T-cell (primary cell): ENCODE measurements at regions not wholly inside any gene's neighbourhood (a gene's known extent, or its start where the extent isn't known, plus 50 kb on each side); places are given as distances from the start of the nearest gene placed in this dataset.

Source experiments
- ATAC-seq, 4 experiments: fragments of 200-7000 bp in 3 of 4; fragments of 150-1000 bp in 1 of 4; cut with Tn5 transposase; replicated peaks in 1 of 4; 1 replicate in 3 of 4; 2 replicates in 1 of 4; pipeline ENCODE4 v1.10.0; 2021; ENCODE audit warnings: moderate library complexity in 3 of 4, mild to moderate bottlenecking in 2 of 4, moderate number of reproducible peaks in 1 of 4
- CTCF ChIA-PET, 2 donors: fragments of 300-600 bp; sonication (Branson Sonifier 250); formaldehyde crosslinking; loops; one replicate each; lab custom pipeline; 2022; ENCODE audit warnings: antibody characterized with exemption in 2 of 2; lab: Charles Lee
- POLR2A ChIA-PET, 2 donors: fragments of 300-600 bp; sonication (Branson Sonifier 250); formaldehyde crosslinking; loops; one replicate each; lab custom pipeline; 2022; ENCODE audit warnings: antibody characterized with exemption in 2 of 2; lab: Charles Lee
- DNase-seq, 35 experiments: peaks; one replicate each; pipeline versions ENCODE4 v3.0.0 to v3.0.0-alpha.2; 2013 to 2023
- H3K27ac ChIP-seq: one replicate; pipeline ENCODE4 v1.5.1; 2013; ENCODE audit warnings: low read length
- H3K27me3 ChIP-seq, 2 experiments: replicated peaks in 1 of 2; 1 replicate in 1 of 2; 2 replicates in 1 of 2; pipeline versions ENCODE4 v1.6.1 to v1.7.0; 2013; ENCODE audit warnings: low read length in 1 of 2, mixed read lengths in 1 of 2; ENCODE audit not compliant: control insufficient read depth in 2 of 2, insufficient read depth in 2 of 2; ENCODE audit errors: extremely low read depth in 1 of 2
- H3K36me3 ChIP-seq, 2 donors: 1 replicate in 1 of 2; 2 replicates in 1 of 2; pipeline versions ENCODE4 v1.6.1 to v1.7.0; 2013; ENCODE audit warnings: low read length in 1 of 2; ENCODE audit not compliant: control insufficient read depth in 2 of 2, insufficient read depth in 1 of 2; ENCODE audit errors: extremely low read depth in 1 of 2
- H3K4me1 ChIP-seq, 2 experiments: 1 replicate in 1 of 2; 2 replicates in 1 of 2; pipeline versions ENCODE4 v1.6.1 to v1.7.0; 2013; ENCODE audit warnings: low read length in 2 of 2, mixed read lengths in 1 of 2; ENCODE audit not compliant: insufficient read depth in 2 of 2, control insufficient read depth in 1 of 2; ENCODE audit errors: extremely low read depth in 1 of 2
- H3K4me3 ChIP-seq, 2 donors: 1 replicate in 1 of 2; 2 replicates in 1 of 2; pipeline versions ENCODE4 v1.5.1 to v1.7.0; 2013; ENCODE audit warnings: mild to moderate bottlenecking in 2 of 2, low read length in 1 of 2, moderate library complexity in 1 of 2; ENCODE audit not compliant: control insufficient read depth in 1 of 2; ENCODE audit errors: extremely low read depth in 1 of 2
- H3K9me3 ChIP-seq: 2 replicates; pipeline ENCODE4 v1.7.0; 2013
- H3K27ac Mint-ChIP-seq, 2 donors: one replicate each; pipeline ENCODE4 v1.8.0; 2020 to 2021; ENCODE audit warnings: mild to moderate bottlenecking in 2 of 2, mixed read lengths in 2 of 2
- H3K27me3 Mint-ChIP-seq, 2 donors: one replicate each; pipeline ENCODE4 v1.8.0; 2021 to 2022; ENCODE audit warnings: mixed read lengths in 2 of 2
- H3K36me3 Mint-ChIP-seq: one replicate; pipeline ENCODE4 v1.8.0; 2021; ENCODE audit warnings: mixed read lengths
- H3K4me1 Mint-ChIP-seq, 3 donors: one replicate each; pipeline ENCODE4 v1.8.0; 2020 to 2022; ENCODE audit warnings: mixed read lengths in 3 of 3, mild to moderate bottlenecking in 1 of 3
- H3K4me3 Mint-ChIP-seq, 3 donors: one replicate each; pipeline ENCODE4 v1.8.0; 2020 to 2022; ENCODE audit warnings: mild to moderate bottlenecking in 3 of 3, mixed read lengths in 3 of 3, moderate library complexity in 3 of 3
- H3K9me3 Mint-ChIP-seq, 3 donors: one replicate each; pipeline ENCODE4 v1.8.0; 2020 to 2022; ENCODE audit warnings: mixed read lengths in 3 of 3
- WGBS: methylation state at CpG from one replicate; pipeline ENCODE4 v1.1.5; 2013; ENCODE audit warnings: missing lambda C conversion rate; ENCODE audit not compliant: insufficient coverage; 5-methylcytosine and 5-hydroxymethylcytosine counted together

DNA sequence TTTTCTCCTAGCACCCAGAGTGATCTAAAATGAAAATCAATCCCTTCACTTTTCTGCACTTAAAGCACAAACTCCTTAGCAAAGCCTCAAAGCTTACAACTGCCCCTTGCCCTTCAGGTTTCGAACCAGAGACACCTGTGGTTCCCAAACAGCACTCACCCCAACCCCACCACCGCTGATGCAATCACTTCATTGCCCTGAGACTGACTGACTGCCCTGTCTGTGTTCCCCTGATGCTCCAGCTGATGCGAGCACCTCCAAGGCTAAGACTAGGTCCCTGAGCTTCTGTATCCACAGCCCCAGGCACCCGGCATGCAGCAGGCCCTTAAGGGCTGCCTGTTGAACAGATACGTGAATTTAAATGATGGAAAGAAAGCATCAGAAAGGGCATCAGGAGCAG, 127.3 kb downstream of the ZNF621 start:
- Histone ChIP-seq H3K9me3 (no peaks in the 10 kb centered on the region), H3K4me1 (no peaks in the 10 kb centered on the region), H3K27me3 (peaks cover 0 to 3% of the 10 kb centered on the region in 2 experiments), H3K36me3 (no peaks in the 10 kb centered on the region), H3K27ac (no peak overlapping the region), H3K4me3 (no peak overlapping the region)
- 82% methylated on average over 4 of the region's 5 CpGs for WGBS
- H3K9me3 Mint-ChIP-seq: no peaks in the 10 kb centered on the region
- H3K36me3 Mint-ChIP-seq: no peaks in the 10 kb centered on the region
- ATAC-seq (no peak), DNase-seq (no peak)
- ChIA-PET POLR2A (no interaction called here), CTCF (no interaction called here)
- no peaks in the 10 kb centered on the region for H3K4me1 Mint-ChIP-seq
- no peak overlapping the region for H3K27ac Mint-ChIP-seq
- H3K27me3 Mint-ChIP-seq: peaks cover 4 to 9% of the 10 kb centered on the region in 2 donors
- H3K4me3 Mint-ChIP-seq: no peak overlapping the region

GRCh38 chr3:40653001-40653400, 128.2 kb downstream of the ZNF621 start:
- no peaks in the 10 kb centered on the region for H3K4me1 Mint-ChIP-seq
- peaks cover 8 to 14% of the 10 kb centered on the region in 2 donors for H3K27me3 Mint-ChIP-seq

GRCh38 chr3:40653878-40654277, 129.1 kb downstream of the ZNF621 start:
- ChIA-PET POLR2A (no interaction called here), CTCF (no interaction called here)
- Histone ChIP-seq H3K4me1 (no peaks in the 10 kb centered on the region), H3K27ac (no peak overlapping the region), H3K9me3 (no peaks in the 10 kb centered on the region), H3K4me3 (no peak overlapping the region), H3K27me3 (peaks cover 0 to 3% of the 10 kb centered on the region in 2 experiments), H3K36me3 (no peaks in the 10 kb centered on the region)
- no peaks in the 10 kb centered on the region for H3K36me3 Mint-ChIP-seq
- no peak overlapping the region for H3K4me3 Mint-ChIP-seq
- H3K9me3 Mint-ChIP-seq: peaks cover 4 to 7% (median 6%) of the 10 kb centered on the region in 3 donors
- peaks cover 8 to 17% of the 10 kb centered on the region in 2 donors for H3K27me3 Mint-ChIP-seq
- ATAC-seq (no peak), DNase-seq (no peak)
- 83% methylated on average over 1 of the region's 3 CpGs for WGBS
- no peak overlapping the region for H3K27ac Mint-ChIP-seq
- no peaks in the 10 kb centered on the region for H3K4me1 Mint-ChIP-seq

More at GRCh38 chr3:40653001-40653400, 128.2 kb downstream of the ZNF621 start:
- Mint-ChIP-seq H3K4me3 (no peak overlapping the region), H3K27ac (no peak overlapping the region), H3K36me3 (no peaks in the 10 kb centered on the region), H3K9me3 (peaks cover 3 to 4% (median 4%) of the 10 kb centered on the region in 3 donors)
- Histone ChIP-seq H3K36me3 (no peaks in the 10 kb centered on the region), H3K4me3 (no peak overlapping the region), H3K4me1 (no peaks in the 10 kb centered on the region), H3K9me3 (no peaks in the 10 kb centered on the region), H3K27me3 (peaks cover 0 to 3% of the 10 kb centered on the region in 2 experiments), H3K27ac (no peak overlapping the region)
- ATAC-seq (no peak), DNase-seq (no peak)
- ChIA-PET CTCF (no interaction called here), POLR2A (no interaction called here)
- 95% methylated on average over 2 of the region's 2 CpGs for WGBS

DNA sequence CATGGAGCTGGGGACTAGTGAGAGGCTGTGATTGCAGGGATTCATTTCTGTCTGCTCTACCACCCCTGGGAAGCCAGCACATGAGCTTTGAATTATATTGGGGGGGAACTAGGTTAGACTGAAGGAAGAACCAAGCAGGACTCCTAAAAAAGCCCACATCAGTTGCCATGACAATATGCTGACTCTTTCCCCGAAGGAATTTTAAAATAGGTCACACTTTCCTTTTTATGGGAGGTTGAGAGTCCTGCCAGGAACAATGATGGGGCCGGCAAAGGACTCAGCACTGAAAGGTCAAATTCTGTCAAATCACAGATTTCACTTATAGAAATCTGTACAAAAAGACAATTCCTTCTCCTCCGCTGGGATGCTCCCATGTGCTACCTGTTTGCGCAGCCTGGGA, 130.8 kb downstream of the ZNF621 start:
- ChIA-PET CTCF (no interaction called here), POLR2A (no interaction called here)
- no peak overlapping the region for H3K27ac ChIP-seq

GRCh38 chr3:40657623-40658022, 132.9 kb downstream of the ZNF621 start:
- ChIA-PET CTCF (no interaction called here), POLR2A (no interaction called here)
- no peaks in the 10 kb centered on the region for H3K27me3 ChIP-seq
- no CpG with 5 or more reads among the region's 3 CpGs for WGBS
- Mint-ChIP-seq H3K27me3 (peaks cover 10 to 26% of the 10 kb centered on the region in 2 donors), H3K4me3 (no peak overlapping the region), H3K36me3 (no peaks in the 10 kb centered on the region), H3K27ac (no peak overlapping the region), H3K4me1 (no peaks in the 10 kb centered on the region), H3K9me3 (peaks cover 4 to 7% (median 6%) of the 10 kb centered on the region in 3 donors)
- no peaks in the 10 kb centered on the region for H3K4me1 ChIP-seq
- H3K9me3 ChIP-seq: no peaks in the 10 kb centered on the region
- H3K27ac ChIP-seq: no peak overlapping the region
- ATAC-seq (no peak), DNase-seq (no peak)
- H3K36me3 ChIP-seq: no peaks in the 10 kb centered on the region
- no peak overlapping the region for H3K4me3 ChIP-seq

More for the DNA sequence above, 130.8 kb downstream of the ZNF621 start:
- ATAC-seq (no peak), DNase-seq (no peak)
- H3K4me1 Mint-ChIP-seq: no peaks in the 10 kb centered on the region
- no CpG with 5 or more reads among the region's 4 CpGs for WGBS
- H3K4me1 ChIP-seq: no peaks in the 10 kb centered on the region
- no peak overlapping the region for H3K4me3 Mint-ChIP-seq
- peaks cover 4 to 7% (median 6%) of the 10 kb centered on the region in 3 donors for H3K9me3 Mint-ChIP-seq
- H3K9me3 ChIP-seq: no peaks in the 10 kb centered on the region
- no peak overlapping the region for H3K4me3 ChIP-seq
- H3K36me3 Mint-ChIP-seq: no peaks in the 10 kb centered on the region
- peaks cover 8 to 21% of the 10 kb centered on the region in 2 donors for H3K27me3 Mint-ChIP-seq
- H3K36me3 ChIP-seq: no peaks in the 10 kb centered on the region
- peaks cover 0 to 3% of the 10 kb centered on the region in 2 experiments for H3K27me3 ChIP-seq
- no peak overlapping the region for H3K27ac Mint-ChIP-seq

DNA sequence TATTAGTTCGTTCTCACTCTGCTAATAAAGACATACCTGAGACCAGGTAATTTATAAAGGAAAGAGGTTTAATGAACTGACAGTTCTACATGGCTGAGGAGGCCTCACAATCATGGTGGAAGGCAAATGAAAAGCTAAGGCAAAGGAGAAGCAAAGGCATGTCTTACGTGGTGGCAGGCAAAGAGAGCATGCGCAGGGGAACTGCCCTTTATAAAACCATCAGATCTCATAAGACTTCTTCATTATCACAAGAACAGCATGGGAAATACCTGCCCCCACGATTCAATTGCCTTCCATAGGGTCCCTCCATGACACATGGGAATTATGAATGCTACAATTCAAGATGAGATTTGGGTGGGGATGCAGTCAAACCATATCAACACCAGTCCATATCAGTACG, 133.5 kb downstream of the ZNF621 start:
- Histone ChIP-seq H3K27me3 (no peaks in the 10 kb centered on the region), H3K27ac (no peak overlapping the region), H3K9me3 (no peaks in the 10 kb centered on the region), H3K36me3 (no peaks in the 10 kb centered on the region), H3K4me3 (no peak overlapping the region), H3K4me1 (no peaks in the 10 kb centered on the region)
- WGBS: no CpG with 5 or more reads among the region's 5 CpGs
- ChIA-PET POLR2A (no interaction called here), CTCF (no interaction called here)
- no peak for ATAC-seq
- Mint-ChIP-seq H3K4me1 (no peaks in the 10 kb centered on the region), H3K27ac (no peak overlapping the region), H3K9me3 (peaks cover 4 to 7% (median 6%) of the 10 kb centered on the region in 3 donors), H3K4me3 (no peak overlapping the region), H3K36me3 (no peaks in the 10 kb centered on the region), H3K27me3 (peaks cover 10 to 26% of the 10 kb centered on the region in 2 donors)
- DNase-seq: no peak

- H3K27ac ChIP-seq: no peak overlapping the region
- no peak overlapping the region for H3K4me3 ChIP-seq
- no peak overlapping the region for H3K27ac Mint-ChIP-seq
- no peaks in the 10 kb centered on the region for H3K9me3 ChIP-seq
- no CpG with 5 or more reads among the region's 1 CpG for WGBS
- H3K27me3 ChIP-seq: no peaks in the 10 kb centered on the region
- peaks cover 4 to 7% (median 6%) of the 10 kb centered on the region in 3 donors for H3K9me3 Mint-ChIP-seq
- no peaks in the 10 kb centered on the region for H3K4me1 ChIP-seq
- H3K36me3 ChIP-seq: no peaks in the 10 kb centered on the region
- no peaks in the 10 kb centered on the region for H3K36me3 Mint-ChIP-seq
- H3K4me1 Mint-ChIP-seq: no peaks in the 10 kb centered on the region
- POLR2A ChIA-PET: no interaction called here
- no peak overlapping the region for H3K4me3 Mint-ChIP-seq
- H3K27me3 Mint-ChIP-seq: peaks cover 13 to 30% of the 10 kb centered on the region in 2 donors
- ATAC-seq (no peak), DNase-seq (no peak)
- CTCF ChIA-PET: no interaction called here
Observed at GRCh38 chr3:40660554-40660953, 135.8 kb downstream of the ZNF621 start.
